HCT116 (cell line): ENCODE measurements at regions not wholly inside any gene's neighbourhood (a gene's known extent, or its start where the extent isn't known, plus 50 kb on each side); places are given as distances from the start of the nearest gene placed in this dataset.

Experiments used
- ATAC-seq: fragments of 200-7000 bp; cut with Tn5 transposase; 2 replicates; pipeline ENCODE4 v1.9.1; 2020; ENCODE audit warnings: mild to moderate bottlenecking, moderate library complexity
- BruUV-seq: library from RNA; stranded (reverse); fragments of 400-500 nt; replicated peaks from 2 replicates; lab custom pipeline; 2021; lab: Mats Ljungman, UMichigan
- CTCF ChIA-PET: fragments of 300-600 bp; sonication (Branson Sonifier 250); formaldehyde crosslinking; loops from one replicate; lab custom pipeline; 2021; ENCODE audit warnings: antibody characterized with exemption; lab: Charles Lee
- POLR2A ChIA-PET: fragments of 300-600, 350-600 bp; sonication (Branson Sonifier 250); formaldehyde crosslinking; loops from one replicate; lab custom pipeline; 2021; ENCODE audit warnings: antibody characterized with exemption; lab: Charles Lee
- RAD21 ChIA-PET, 2 experiments: fragments of 300-600 bp; sonication (Branson Sonifier 250); formaldehyde crosslinking; loops; one replicate each; lab custom pipeline; 2023; ENCODE audit warnings: low total read pairs in 2 of 2; ENCODE audit not compliant: uncharacterized antibody in 2 of 2, unreplicated experiment in 2 of 2, low non-redundant PET in 1 of 2; lab: Charles Lee
- DNase-seq: peaks from one replicate; pipeline ENCODE4 v3.0.0-alpha.2; 2010; ENCODE audit warnings: low read depth, low spot score
- H2AFZ ChIP-seq: fragments of 200-600 bp; shearing (Covaris generic), sonication (generic); 2 replicates; pipeline ENCODE4 v1.6.1; 2017; ENCODE audit warnings: low read depth, mixed run types, mixed read lengths, antibody characterized with exemption, low read length; ENCODE audit not compliant: poor library complexity, severe bottlenecking
- H3K27ac ChIP-seq: 2 replicates; pipeline ENCODE4 v1.5.1; 2012; ENCODE audit warnings: low read depth, low read length
- H3K27me3 ChIP-seq: fragments of 200-600 bp; sonication (generic); 2 replicates; pipeline ENCODE4 v1.6.1; 2016; ENCODE audit warnings: mixed run types, low read length, mixed read lengths; ENCODE audit not compliant: insufficient read depth
- H3K36me3 ChIP-seq, 2 experiments: fragments of 200-500 bp in 1 of 2; fragments of 200-600 bp in 1 of 2; sonication (Bioruptor generic) in 1 of 2; sonication (generic) in 1 of 2; 2 replicates each; pipeline versions ENCODE4 v1.5.1 to v1.6.1; 2014 to 2016; ENCODE audit warnings: low read length in 2 of 2, inconsistent platforms in 1 of 2, mixed read lengths in 1 of 2, mixed run types in 1 of 2; ENCODE audit not compliant: insufficient read depth in 2 of 2, control insufficient read depth in 1 of 2
- H3K4me1 ChIP-seq, 2 experiments: fragments of 200-600 bp in 1 of 2; sonication (generic) in 1 of 2; 2 replicates each; pipeline versions ENCODE4 v1.5.1 to v1.6.1; 2012 to 2017; ENCODE audit warnings: low read length in 2 of 2, inconsistent platforms in 1 of 2, mild to moderate bottlenecking in 1 of 2, mixed read lengths in 1 of 2, mixed run types in 1 of 2, moderate library complexity in 1 of 2; ENCODE audit not compliant: insufficient read depth in 2 of 2, control insufficient read depth in 1 of 2
- H3K4me2 ChIP-seq: fragments of 200-600 bp; sonication (generic); 2 replicates; pipeline ENCODE4 v1.6.1; 2017; ENCODE audit warnings: mixed run types, low read length, mixed read lengths
- H3K4me3 ChIP-seq, 2 experiments: fragments of 200-600 bp in 1 of 2; sonication (generic) in 1 of 2; replicated peaks in 1 of 2; 2 replicates each; pipeline ENCODE4 v1.5.1; 2011 to 2016; ENCODE audit warnings: low read length in 2 of 2, control low read depth in 1 of 2, low read depth in 1 of 2, mild to moderate bottlenecking in 1 of 2, mixed read lengths in 1 of 2, mixed run types in 1 of 2
- H3K79me2 ChIP-seq: fragments of 200-600 bp; sonication (generic); 2 replicates; pipeline ENCODE4 v1.6.1; 2017; ENCODE audit warnings: mild to moderate bottlenecking, mixed run types, low read length, moderate library complexity, mixed read lengths; ENCODE audit not compliant: insufficient read depth
- H3K9ac ChIP-seq: fragments of 200-600 bp; sonication (generic); 2 replicates; pipeline ENCODE4 v1.6.1; 2016; ENCODE audit warnings: low read length, mixed read lengths
- H3K9me2 ChIP-seq: fragments of 200-600 bp; sonication (generic), shearing (Covaris generic); 2 replicates; pipeline ENCODE4 v1.6.1; 2017; ENCODE audit warnings: mixed run types, mild to moderate bottlenecking, moderate library complexity; ENCODE audit not compliant: insufficient read depth
- H3K9me3 ChIP-seq, 2 experiments: fragments of 200-500 bp in 1 of 2; fragments of 200-600 bp in 1 of 2; sonication (Bioruptor generic) in 1 of 2; sonication (generic) in 1 of 2; 2 replicates each; pipeline ENCODE4 v1.6.1; 2014 to 2017; ENCODE audit warnings: low read length in 2 of 2, mixed read lengths in 2 of 2, inconsistent platforms in 1 of 2, low read depth in 1 of 2, mild to moderate bottlenecking in 1 of 2, mixed run types in 1 of 2, moderate library complexity in 1 of 2; ENCODE audit not compliant: control insufficient read depth in 1 of 2, insufficient read depth in 1 of 2
- H4K20me1 ChIP-seq: fragments of 200-600 bp; sonication (generic), shearing (Covaris generic); 2 replicates; pipeline ENCODE4 v1.6.1; 2017; ENCODE audit warnings: mixed run types, mild to moderate bottlenecking, moderate library complexity; ENCODE audit not compliant: insufficient read depth
- ATF3 ChIP-seq: IDR thresholded peaks from 2 replicates; pipeline ENCODE4 v1.6.1; 2012
- CBX3 ChIP-seq: IDR thresholded peaks from 2 replicates; pipeline ENCODE4 v1.6.1; 2012; ENCODE audit warnings: low read depth
- CEBPB ChIP-seq: IDR thresholded peaks from 2 replicates; pipeline ENCODE4 v1.6.1; 2012; ENCODE audit warnings: low read depth
- MAX ChIP-seq: IDR thresholded peaks from 2 replicates; pipeline ENCODE4 v1.6.1; 2012
- POLR2A ChIP-seq: IDR thresholded peaks from 2 replicates; pipeline ENCODE4 v1.7.0; 2011; ENCODE audit warnings: borderline replicate concordance; ENCODE audit not compliant: insufficient read depth, insufficient read length; ENCODE audit errors: extremely low read depth
- POLR2AphosphoS5 ChIP-seq: IDR thresholded peaks from 2 replicates; pipeline ENCODE4 v1.6.1; 2011; ENCODE audit warnings: mild to moderate bottlenecking, low read depth, low read length, moderate library complexity
- RAD21 ChIP-seq: IDR thresholded peaks from 2 replicates; pipeline ENCODE4 v1.6.1; 2012; ENCODE audit warnings: low read depth, mild to moderate bottlenecking
- REST ChIP-seq: IDR thresholded peaks from 2 replicates; pipeline ENCODE4 v1.6.1; 2012; ENCODE audit warnings: low read depth
- SIN3A ChIP-seq: IDR thresholded peaks from 2 replicates; pipeline ENCODE4 v1.6.1; 2012; ENCODE audit warnings: low read depth
- SRF ChIP-seq: IDR thresholded peaks from 2 replicates; pipeline ENCODE4 v1.6.1; 2012; ENCODE audit warnings: low read depth
- YY1 ChIP-seq: IDR thresholded peaks from 2 replicates; pipeline ENCODE4 v1.6.1; 2011; ENCODE audit warnings: low read length, low read depth, moderate library complexity, mild to moderate bottlenecking; ENCODE audit not compliant: insufficient replicate concordance; ENCODE audit errors: extremely low read depth
- ZFX ChIP-seq: fragments of 450-650 bp; IDR thresholded peaks from 2 replicates; pipeline ENCODE4 v1.6.1; 2017
- ZNF274 ChIP-seq: fragments of 200-500 bp; sonication (Bioruptor generic); IDR thresholded peaks from 2 replicates; pipeline ENCODE4 v1.6.1; 2014; ENCODE audit warnings: mild to moderate bottlenecking, low read depth, low read length, inconsistent platforms
- intact Hi-C: fragments of 100-400 bp; cut with micrococcal nuclease; formaldehyde crosslinking; loops from 2 replicates; pipeline ENCODE4 v1.10.0; 2022

GRCh38 chr9:110142253-110142652 lies 65.7 kb downstream of the C9orf152 start:
- ATAC-seq (no peak), DNase-seq (no peak)
- peaks cover 0 to 17% of the 10 kb centered on the region in 2 experiments; a peak in 1 of 4 replicates for H3K36me3 ChIP-seq
- ChIA-PET RAD21 (no interaction called here), CTCF (interaction anchor here (0.8 kb wide), 1 partner anchor 9 kb away, joined by 4 read pairs; no protein-coding TSS in a partner anchor), POLR2A (no interaction called here)
- no peak overlapping the region for H3K27ac ChIP-seq
- TF ChIP-seq YY1 (no peak), MAX (no peak), ATF3 (no peak), CBX3 (no peak), CEBPB (no peak), SIN3A (no peak), ZNF274 (no peak), SRF (no peak), RAD21 (no peak), POLR2A (no peak), ZFX (no peak), POLR2AphosphoS5 (no peak), REST (no peak)
- no peaks in the 10 kb centered on the region for H3K9me3 ChIP-seq
- H3K4me3 ChIP-seq, result no peak overlapping the region
- H3K27me3 ChIP-seq, result no peaks in the 10 kb centered on the region
- peaks cover 72% of the 10 kb centered on the region for H3K79me2 ChIP-seq
- no peaks in the 10 kb centered on the region for H3K4me1 ChIP-seq
- peaks cover 4% of the 10 kb centered on the region; the same call in 1 of the 2 replicates for H4K20me1 ChIP-seq
- H2AFZ ChIP-seq, result no peak overlapping the region
- H3K9ac ChIP-seq, result no peak overlapping the region
- no TSS peak for BruUV-seq
- intact Hi-C loops, result no loop called here
- 0 out of 2 replicates have a peak, but pooled peaks cover 2% of the 10 kb centered on the region for H3K9me2 ChIP-seq
- no peak overlapping the region for H3K4me2 ChIP-seq
